AML-193 (cell line): ENCODE measurements at regions not wholly inside any gene's neighbourhood (a gene's known extent, or its start where the extent isn't known, plus 50 kb on each side); places are given as distances from the start of the nearest gene placed in this dataset.

Experiments used
- DNase-seq, 2 experiments: peaks; one replicate each; lab custom pipeline; 2025; lab: John Stamatoyannopoulos, UW

- DNase-seq, result peak; percentile 34 to 54
Observed at GRCh38 chr22:46054091-46055073, 77.4 kb upstream of the WNT7B start.

- no peak for DNase-seq
Observed at GRCh38 chr22:46055181-46055875, 78.4 kb upstream of the WNT7B start.

- DNase-seq, result no peak
Observed at GRCh38 chr22:46055911-46056545, 79.1 kb upstream of the WNT7B start.

GRCh38 chr22:46056546-46057245 lies 79.7 kb upstream of the WNT7B start:
- no peak for DNase-seq

- DNase-seq, result no peak
Observed at GRCh38 chr22:46057246-46058090, 80.5 kb upstream of the WNT7B start.

GRCh38 chr22:46058091-46058420 lies 81.1 kb upstream of the WNT7B start:
- DNase-seq, result peak; percentile 66 to 74

GRCh38 chr22:46058591-46059519 lies 81.9 kb upstream of the WNT7B start:
- DNase-seq, result no peak

GRCh38 chr22:46060292-46061123 lies 83.5 kb upstream of the WNT7B start:
- no peak for DNase-seq

GRCh38 chr22:46061124-46061500 lies 84.2 kb upstream of the WNT7B start:
- DNase-seq, result no peak

- no peak for DNase-seq
Observed at GRCh38 chr22:46061501-46062231, 84.7 kb upstream of the WNT7B start.

GRCh38 chr22:46062232-46062615 lies 85.3 kb upstream of the WNT7B start:
- DNase-seq, result no peak

GRCh38 chr22:46062971-46063631 lies 86.1 kb upstream of the WNT7B start:
- no peak for DNase-seq

- DNase-seq, result no peak
Observed at GRCh38 chr22:46063846-46064227, 86.5 kb upstream of the PPARA start.

GRCh38 chr22:46064228-46064965 lies 85.9 kb upstream of the PPARA start:
- DNase-seq, result no peak

- no peak for DNase-seq
Observed at GRCh38 chr22:46064966-46065666, 85.2 kb upstream of the PPARA start.

GRCh38 chr22:46065691-46066454 lies 84.5 kb upstream of the PPARA start:
- no peak for DNase-seq
